ENCODE measurements at regions not wholly inside any gene's neighbourhood (a gene's known extent, or its start where the extent isn't known, plus 50 kb on each side); places are given as distances from the start of the nearest gene placed in this dataset.

- Histone ChIP-seq H3K4me2 (no peak overlapping the region), H3K9me3 (no peaks in the 10 kb centered on the region), H3K27ac (ENCODE audit: low read depth in 2 of 2, low read length in 1 of 2) (no peak overlapping the region), H3K36me3 (replicated peaks in 1 of 2; ENCODE audit: control insufficient read depth in 1 of 2, insufficient read depth in 2 of 2, low read length in 1 of 2) (no peaks in the 10 kb centered on the region), H3K79me2 (ENCODE audit: insufficient read depth) (no peaks in the 10 kb centered on the region), H4K20me1 (ENCODE audit: insufficient read depth) (no peaks in the 10 kb centered on the region), H3K9me2 (no peaks in the 10 kb centered on the region), H3K4me3 (ENCODE audit: low read depth in 2 of 2, low read length in 1 of 2) (no peak overlapping the region), H3K9ac (no peak overlapping the region), H3K27me3 (ENCODE audit: insufficient read depth) (no peaks in the 10 kb centered on the region), H3K4me1 (ENCODE audit: control insufficient read depth in 1 of 2, insufficient read depth in 2 of 2, low read depth in 1 of 2, low read length in 1 of 2) (no peaks in the 10 kb centered on the region; a peak in 1 of 4 replicates), H2AFZ (ENCODE audit: low read depth) (no peak overlapping the region), H3F3A (replicated peaks; ENCODE audit: insufficient read depth) (no peaks in the 10 kb centered on the region)
- DNase-seq = no peak
- 66% methylated on average over 2 of the region's 2 CpGs for whole genome bisulfite sequencing (ENCODE audit: low lambda C conversion rate)
- CTCF ChIA-PET = interaction anchor here (0.6 kb wide), 1 partner anchor 430 kb away, joined by 3 read pairs; no protein-coding TSS in a partner anchor
- POLR2A ChIA-PET = no interaction called here
- TF ChIP-seq NFIC (IDR thresholded peaks at IDR 0.05; ENCODE audit: borderline replicate concordance) (no peak), MAX (IDR thresholded peaks at IDR 0.05; ENCODE audit: low read depth) (no peak), FOXJ3 (CRISPR knock-in tag; IDR thresholded peaks at IDR 0.05) (no peak), NRF1 (IDR thresholded peaks at IDR 0.05; ENCODE audit: low read depth, low read length) (no peak), RFX5 (IDR thresholded peaks at IDR 0.05; ENCODE audit: low read length) (no peak), USF1 (IDR thresholded peaks at IDR 0.05; ENCODE audit: borderline replicate concordance, low read depth) (no peak), SMC3 (IDR thresholded peaks at IDR 0.05; ENCODE audit: low read depth, low read length) (no peak), REST (IDR thresholded peaks at IDR 0.05; ENCODE audit: low read depth, low read length) (no peak), EZH2phosphoT487 (IDR thresholded peaks at IDR 0.05; ENCODE audit: borderline replicate concordance, low read depth) (no peak), CHD2 (IDR thresholded peaks at IDR 0.05; ENCODE audit: low read length, partially characterized antibody) (no peak)
- TF ChIP-seq, protein P1, sequence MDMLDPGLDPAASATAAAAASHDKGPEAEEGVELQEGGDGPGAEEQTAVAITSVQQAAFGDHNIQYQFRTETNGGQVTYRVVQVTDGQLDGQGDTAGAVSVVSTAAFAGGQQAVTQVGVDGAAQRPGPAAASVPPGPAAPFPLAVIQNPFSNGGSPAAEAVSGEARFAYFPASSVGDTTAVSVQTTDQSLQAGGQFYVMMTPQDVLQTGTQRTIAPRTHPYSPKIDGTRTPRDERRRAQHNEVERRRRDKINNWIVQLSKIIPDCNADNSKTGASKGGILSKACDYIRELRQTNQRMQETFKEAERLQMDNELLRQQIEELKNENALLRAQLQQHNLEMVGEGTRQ (IDR thresholded peaks at IDR 0.05; ENCODE audit: borderline replicate concordance, low read depth, low read length) = no peak
These were observed 239.3 kb downstream of the KCTD12 start for GRCh38 chr13:76646946-76647345.

GRCh38 chr13:76645632-76646031 lies 240.6 kb downstream of the KCTD12 start:
- POLR2A ChIA-PET = no interaction called here
- no peaks in the 10 kb centered on the region; a peak in 2 of 4 replicates for H3K4me1 ChIP-seq (ENCODE audit: control insufficient read depth in 1 of 2, insufficient read depth in 2 of 2, low read depth in 1 of 2, low read length in 1 of 2)

More at GRCh38 chr13:76645632-76646031, 240.6 kb downstream of the KCTD12 start:
- Histone ChIP-seq H3K4me3 (ENCODE audit: low read depth in 2 of 2, low read length in 1 of 2) (no peak overlapping the region), H3K9me3 (no peaks in the 10 kb centered on the region), H3K36me3 (replicated peaks in 1 of 2; ENCODE audit: control insufficient read depth in 1 of 2, insufficient read depth in 2 of 2, low read length in 1 of 2) (no peaks in the 10 kb centered on the region), H3K27ac (ENCODE audit: low read depth in 2 of 2, low read length in 1 of 2) (no peak overlapping the region), H3K27me3 (ENCODE audit: insufficient read depth) (no peaks in the 10 kb centered on the region), H2AFZ (ENCODE audit: low read depth) (no peak overlapping the region), H3K79me2 (ENCODE audit: insufficient read depth) (no peaks in the 10 kb centered on the region), H4K20me1 (ENCODE audit: insufficient read depth) (no peaks in the 10 kb centered on the region), H3K4me2 (no peak overlapping the region), H3F3A (replicated peaks; ENCODE audit: insufficient read depth) (peaks cover 4% of the 10 kb centered on the region), H3K9me2 (no peaks in the 10 kb centered on the region), H3K9ac (no peak overlapping the region)
- DNase-seq = no peak
- TF ChIP-seq RCOR1 (IDR thresholded peaks at IDR 0.05; ENCODE audit: low read length) (no peak), MAX (IDR thresholded peaks at IDR 0.05; ENCODE audit: low read depth) (no peak), USF1 (IDR thresholded peaks at IDR 0.05; ENCODE audit: borderline replicate concordance, low read depth) (no peak)
- WGBS (ENCODE audit: low lambda C conversion rate) = 55% methylated on average over 2 of the region's 2 CpGs
- CTCF ChIA-PET = no interaction called here
